ENCODE measurements at regions not wholly inside any gene's neighbourhood (a gene's known extent, or its start where the extent isn't known, plus 50 kb on each side); places are given as distances from the start of the nearest gene placed in this dataset.

GRCh38 chr2:58928391-58928790, 687.3 kb upstream of the FANCL start:
- Histone ChIP-seq H3K4me1 (no peaks in the 10 kb centered on the region), H3K27me3 (no peaks in the 10 kb centered on the region), H4K20me1 (no peaks in the 10 kb centered on the region), H3K4me3 (no peak overlapping the region), H3K9ac (no peak overlapping the region), H3K9me3 (replicated peaks in 1 of 11) (no peaks in the 10 kb centered on the region), H3K27ac (no peak overlapping the region), H3K36me3 (no peaks in the 10 kb centered on the region), H3K4me2 (no peak overlapping the region)
- no peak for TF ChIP-seq Cebpa-rat (IDR thresholded peaks at IDR 0.05)

- H3K9ac ChIP-seq: no peak overlapping the region
- no peaks in the 10 kb centered on the region for H3K36me3 ChIP-seq
- H3K9me3 ChIP-seq (replicated peaks in 1 of 11): no peaks in the 10 kb centered on the region
- H3K4me3 ChIP-seq: no peak overlapping the region
- H3K27me3 ChIP-seq: no peaks in the 10 kb centered on the region
- no peak overlapping the region for H3K27ac ChIP-seq
- H3K4me2 ChIP-seq: no peak overlapping the region
- H3K4me1 ChIP-seq: no peaks in the 10 kb centered on the region
- H4K20me1 ChIP-seq: no peaks in the 10 kb centered on the region
- no peak for TF ChIP-seq Cebpa-rat (IDR thresholded peaks at IDR 0.05)
These were observed 685.0 kb upstream of the FANCL start for GRCh38 chr2:58926112-58926511.

- H3K9me3 ChIP-seq (replicated peaks in 1 of 11): no peaks in the 10 kb centered on the region
- no peak overlapping the region for H3K4me2 ChIP-seq
- H3K36me3 ChIP-seq: no peaks in the 10 kb centered on the region
- H3K4me1 ChIP-seq: no peaks in the 10 kb centered on the region
- no peak overlapping the region for H3K27ac ChIP-seq
- no peaks in the 10 kb centered on the region for H4K20me1 ChIP-seq
- no peak overlapping the region for H3K9ac ChIP-seq
- H3K4me3 ChIP-seq: no peak overlapping the region
- TF ChIP-seq Cebpa-rat (IDR thresholded peaks at IDR 0.05): no peak
- no peaks in the 10 kb centered on the region for H3K27me3 ChIP-seq
These were observed 684.6 kb upstream of the FANCL start for GRCh38 chr2:58925676-58926081.

- Histone ChIP-seq H3K9ac (no peak overlapping the region), H3K4me3 (no peak overlapping the region), H3K36me3 (no peaks in the 10 kb centered on the region), H3K27ac (no peak overlapping the region), H3K9me3 (replicated peaks in 1 of 11) (no peaks in the 10 kb centered on the region), H3K4me2 (no peak overlapping the region), H3K4me1 (no peaks in the 10 kb centered on the region), H4K20me1 (no peaks in the 10 kb centered on the region), H3K27me3 (no peaks in the 10 kb centered on the region)
- TF ChIP-seq Cebpa-rat (IDR thresholded peaks at IDR 0.05): no peak
These were observed 682.7 kb upstream of the FANCL start for GRCh38 chr2:58923869-58924268.

GRCh38 chr2:58922245-58922644, 681.1 kb upstream of the FANCL start:
- no peaks in the 10 kb centered on the region for H3K36me3 ChIP-seq
- H3K4me1 ChIP-seq: no peaks in the 10 kb centered on the region
- no peak overlapping the region for H3K4me2 ChIP-seq
- TF ChIP-seq Cebpa-rat (IDR thresholded peaks at IDR 0.05): no peak
- H3K9ac ChIP-seq: no peak overlapping the region
- H3K27ac ChIP-seq: no peak overlapping the region
- H3K4me3 ChIP-seq: no peak overlapping the region
- H4K20me1 ChIP-seq: no peaks in the 10 kb centered on the region
- H3K9me3 ChIP-seq (replicated peaks in 1 of 11): no peaks in the 10 kb centered on the region
- H3K27me3 ChIP-seq: no peaks in the 10 kb centered on the region

GRCh38 chr2:58921676-58922075, 680.6 kb upstream of the FANCL start:
- Histone ChIP-seq H3K4me3 (no peak overlapping the region), H3K4me1 (no peaks in the 10 kb centered on the region), H3K9ac (no peak overlapping the region), H3K27me3 (no peaks in the 10 kb centered on the region), H4K20me1 (no peaks in the 10 kb centered on the region), H3K36me3 (no peaks in the 10 kb centered on the region), H3K9me3 (replicated peaks in 1 of 11) (no peaks in the 10 kb centered on the region), H3K27ac (no peak overlapping the region), H3K4me2 (no peak overlapping the region)
- no peak for TF ChIP-seq Cebpa-rat (IDR thresholded peaks at IDR 0.05)

GRCh38 chr2:58920001-58920400, 678.9 kb upstream of the FANCL start:
- Histone ChIP-seq H3K4me2 (no peak overlapping the region), H3K9me3 (replicated peaks in 1 of 11) (no peaks in the 10 kb centered on the region), H4K20me1 (no peaks in the 10 kb centered on the region), H3K36me3 (no peaks in the 10 kb centered on the region), H3K27me3 (no peaks in the 10 kb centered on the region), H3K27ac (no peak overlapping the region), H3K4me1 (no peaks in the 10 kb centered on the region), H3K9ac (no peak overlapping the region), H3K4me3 (no peak overlapping the region)
- TF ChIP-seq Cebpa-rat (IDR thresholded peaks at IDR 0.05): no peak

GRCh38 chr2:58919316-58919715, 678.2 kb upstream of the FANCL start:
- no peak overlapping the region for H3K27ac ChIP-seq
- no peaks in the 10 kb centered on the region for H3K4me1 ChIP-seq
- no peaks in the 10 kb centered on the region for H3K27me3 ChIP-seq
- no peak for TF ChIP-seq Cebpa-rat (IDR thresholded peaks at IDR 0.05)
- no peaks in the 10 kb centered on the region for H4K20me1 ChIP-seq
- H3K36me3 ChIP-seq: no peaks in the 10 kb centered on the region
- H3K4me3 ChIP-seq: no peak overlapping the region
- H3K9ac ChIP-seq: no peak overlapping the region
- no peaks in the 10 kb centered on the region for H3K9me3 ChIP-seq (replicated peaks in 1 of 11)
- H3K4me2 ChIP-seq: no peak overlapping the region

- no peaks in the 10 kb centered on the region for H3K9me3 ChIP-seq (replicated peaks in 1 of 11)
- H4K20me1 ChIP-seq: no peaks in the 10 kb centered on the region
- no peak for TF ChIP-seq Cebpa-rat (IDR thresholded peaks at IDR 0.05)
- H3K4me3 ChIP-seq: no peak overlapping the region
- H3K27ac ChIP-seq: no peak overlapping the region
- no peak overlapping the region for H3K4me2 ChIP-seq
- H3K4me1 ChIP-seq: no peaks in the 10 kb centered on the region
- no peaks in the 10 kb centered on the region for H3K27me3 ChIP-seq
- no peaks in the 10 kb centered on the region for H3K36me3 ChIP-seq
- no peak overlapping the region for H3K9ac ChIP-seq
These were observed 677.0 kb upstream of the FANCL start for GRCh38 chr2:58918141-58918540.

GRCh38 chr2:58917596-58917995, 676.5 kb upstream of the FANCL start:
- Histone ChIP-seq H3K9ac (no peak overlapping the region), H3K36me3 (no peaks in the 10 kb centered on the region), H3K4me2 (no peak overlapping the region), H3K9me3 (replicated peaks in 1 of 11) (no peaks in the 10 kb centered on the region), H4K20me1 (no peaks in the 10 kb centered on the region), H3K4me3 (no peak overlapping the region), H3K27me3 (no peaks in the 10 kb centered on the region), H3K4me1 (no peaks in the 10 kb centered on the region), H3K27ac (no peak overlapping the region)
- no peak for TF ChIP-seq Cebpa-rat (IDR thresholded peaks at IDR 0.05)

- H3K27ac ChIP-seq: no peak overlapping the region
- H3K27me3 ChIP-seq: no peaks in the 10 kb centered on the region
- no peaks in the 10 kb centered on the region for H3K9me3 ChIP-seq (replicated peaks in 1 of 11)
- no peak overlapping the region for H3K9ac ChIP-seq
- H4K20me1 ChIP-seq: no peaks in the 10 kb centered on the region
- H3K4me1 ChIP-seq: no peaks in the 10 kb centered on the region
- no peak overlapping the region for H3K4me2 ChIP-seq
- TF ChIP-seq Cebpa-rat (IDR thresholded peaks at IDR 0.05): no peak
- H3K36me3 ChIP-seq: no peaks in the 10 kb centered on the region
- no peak overlapping the region for H3K4me3 ChIP-seq
These were observed 674.9 kb upstream of the FANCL start for GRCh38 chr2:58916063-58916462.
